Astrocyte of the spinal cord (primary cell): ENCODE measurements at regions not wholly inside any gene's neighbourhood (a gene's known extent, or its start where the extent isn't known, plus 50 kb on each side); places are given as distances from the start of the nearest gene placed in this dataset.

Experiments used
- DNase-seq: peaks from one replicate; pipeline ENCODE4 v3.0.0; 2011; ENCODE audit warnings: low read depth, low spot score
- H3K4me3 ChIP-seq: 2 replicates; pipeline ENCODE4 v1.5.1; 2011; ENCODE audit warnings: low read depth, mild to moderate bottlenecking, low read length, moderate library complexity
- CTCF ChIP-seq: IDR thresholded peaks from 2 replicates; pipeline ENCODE4 v1.5.1; 2012; ENCODE audit warnings: low read depth, mild to moderate bottlenecking, low read length, inconsistent platforms
- in situ Hi-C: cut with HindIII; loops from 2 replicates; pipeline ENCODE4 v1.10.0; 2017; ENCODE audit warnings: low sequenced_read_pairs

- H3K4me3 ChIP-seq: no peak overlapping the region
- no peak for TF ChIP-seq CTCF
- DNase-seq: no peak
- in situ Hi-C loops: no loop called here
Measured at GRCh38 chr2:200217320-200217719, 89.2 kb upstream of the SPATS2L start.

- in situ Hi-C loops: no loop called here
- no peak for TF ChIP-seq CTCF
- no peak overlapping the region for H3K4me3 ChIP-seq
- DNase-seq: no peak
Measured at GRCh38 chr2:200218645-200219044, 87.8 kb upstream of the SPATS2L start.

GRCh38 chr2:200219309-200220113 is 87.0 kb upstream of the SPATS2L start:
- no peak for DNase-seq
- no peak for TF ChIP-seq CTCF
- H3K4me3 ChIP-seq: no peak overlapping the region
- in situ Hi-C loops: no loop called here

DNA sequence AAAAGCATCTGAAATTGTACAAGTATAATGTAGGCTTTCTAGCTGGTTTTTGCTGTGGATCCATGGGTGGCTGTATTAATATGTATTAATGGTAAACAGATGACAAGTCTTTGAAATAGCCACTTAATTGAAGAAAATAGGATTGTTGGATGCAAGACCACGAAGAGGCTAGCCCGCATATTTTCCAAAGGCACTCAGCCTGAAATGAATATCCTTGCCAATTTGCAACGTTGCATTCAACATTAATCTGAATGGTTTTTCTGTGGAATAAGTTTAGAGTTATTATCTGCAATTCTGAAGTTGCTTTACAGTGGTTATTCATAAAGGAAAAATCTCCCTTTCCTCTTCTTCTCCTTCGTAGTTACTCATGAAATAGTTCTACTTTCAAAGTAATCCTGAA is 86.2 kb upstream of the SPATS2L start:
- DNase-seq: no peak
- no peak overlapping the region for H3K4me3 ChIP-seq
- in situ Hi-C loops: no loop called here
- no peak for TF ChIP-seq CTCF

DNA sequence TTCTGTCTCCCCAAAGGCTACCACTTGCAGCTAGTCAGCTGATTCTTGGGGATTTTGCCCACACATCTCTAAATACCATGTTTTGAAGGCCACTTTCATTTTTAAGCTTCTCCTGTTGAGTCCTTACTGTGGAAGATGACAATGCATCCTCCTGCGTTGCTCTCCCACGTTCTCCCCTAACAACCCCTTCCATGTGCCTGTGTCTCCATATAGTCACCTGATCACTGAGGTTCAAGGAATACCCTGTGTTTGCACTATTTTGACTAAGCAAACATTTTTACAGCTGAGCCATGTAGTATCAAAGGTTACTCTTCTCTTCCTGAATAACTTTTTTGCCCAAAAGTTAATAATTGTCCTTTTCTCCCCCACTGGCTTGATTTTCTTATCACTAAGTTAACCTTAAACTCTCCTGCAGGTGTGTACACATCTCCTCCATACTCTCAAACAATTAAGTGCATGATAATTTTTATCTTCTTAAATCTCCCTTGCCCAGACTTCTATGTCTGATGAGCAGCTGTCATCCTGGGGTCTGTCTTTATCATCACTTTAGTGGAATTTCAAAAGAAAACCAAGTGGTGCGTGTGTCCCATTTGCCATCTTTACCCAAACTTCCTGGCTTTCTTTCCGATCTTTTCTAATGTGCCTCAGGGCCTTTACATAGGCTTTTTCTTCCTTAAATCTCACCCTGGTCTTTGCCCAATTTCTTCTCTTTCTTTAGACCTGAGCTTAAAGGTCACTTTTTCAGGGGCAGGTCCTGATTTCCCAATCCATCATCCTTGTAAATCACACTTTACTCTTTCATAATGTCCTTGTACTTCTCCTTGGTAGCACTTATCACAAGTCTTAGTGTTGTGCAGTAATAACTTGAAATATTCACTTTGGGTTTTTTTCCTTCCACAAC is 85.2 kb upstream of the SPATS2L start:
- DNase-seq: no peak
- in situ Hi-C loops: no loop called here
- H3K4me3 ChIP-seq: no peak overlapping the region
- TF ChIP-seq CTCF: no peak

- no peak overlapping the region for H3K4me3 ChIP-seq
- DNase-seq: no peak
- no peak for TF ChIP-seq CTCF
- in situ Hi-C loops: no loop called here
Measured at GRCh38 chr2:200222791-200223190, 83.7 kb upstream of the SPATS2L start.
